ENCODE measurements at regions not wholly inside any gene's neighbourhood (a gene's known extent, or its start where the extent isn't known, plus 50 kb on each side); places are given as distances from the start of the nearest gene placed in this dataset.

DNA sequence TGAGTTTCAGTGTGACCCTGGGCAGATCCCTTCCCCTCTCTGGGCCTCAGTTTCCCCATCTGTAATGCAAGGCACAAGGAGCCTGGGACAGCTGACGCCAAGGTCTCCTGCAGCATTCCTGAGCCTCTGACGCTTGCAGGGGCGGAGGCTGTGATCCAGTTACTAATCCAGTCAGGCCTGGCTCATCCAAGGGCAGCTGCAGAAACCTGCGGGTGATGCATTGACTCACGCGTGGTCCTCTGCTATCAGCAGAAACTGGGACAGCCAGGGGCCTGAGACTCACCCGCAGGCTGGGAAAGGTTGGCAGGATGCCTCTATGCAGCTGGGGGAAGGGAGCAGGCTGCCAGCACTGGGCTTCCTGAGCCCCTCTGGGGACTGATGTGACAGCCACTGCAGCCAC is 65.0 kb upstream of the SIRPA start:
- no peak for TF ChIP-seq POLR2A (IDR thresholded peaks at IDR 0.05; ENCODE audit: low read length)
- no peak for TF ChIP-seq GATA1 (IDR thresholded peaks at IDR 0.05; ENCODE audit: low read depth, low read length)

All from erythroblast (primary cell).